Uterus (tissue), 3 donors: ENCODE measurements at regions not wholly inside any gene's neighbourhood (a gene's known extent, or its start where the extent isn't known, plus 50 kb on each side); places are given as distances from the start of the nearest gene placed in this dataset.

Experiments used
- DNase-seq, 2 donors: peaks; one replicate each; pipeline ENCODE4 v3.0.0-alpha.2; 2019 to 2020
- H3K27ac ChIP-seq, 2 donors: fragments of 200-600 bp; sonication (generic); 1 replicate in 1 of 2; 2 replicates in 1 of 2; pipeline ENCODE4 v1.5.1; 2016 to 2018
- H3K27me3 ChIP-seq, 2 donors: fragments of 200-600 bp; sonication (generic); one replicate each; pipeline ENCODE4 v1.5.1; 2018 to 2019; ENCODE audit warnings: control low read depth in 1 of 2
- H3K36me3 ChIP-seq, 2 donors: fragments of 200-600 bp; sonication (generic); one replicate each; pipeline ENCODE4 v1.5.1; 2019; ENCODE audit warnings: control low read depth in 1 of 2
- H3K4me1 ChIP-seq, 2 donors: fragments of 200-600 bp; sonication (generic); one replicate each; pipeline ENCODE4 v1.5.1; 2018 to 2019; ENCODE audit warnings: control low read depth in 1 of 2
- H3K4me3 ChIP-seq, 2 donors: fragments of 200-600 bp; sonication (generic); 1 replicate in 1 of 2; 2 replicates in 1 of 2; pipeline ENCODE4 v1.5.1; 2018 to 2019; ENCODE audit warnings: mild to moderate bottlenecking in 1 of 2
- H3K9me3 ChIP-seq, 2 donors: fragments of 200-600 bp; sonication (generic); one replicate each; pipeline ENCODE4 v1.5.1; 2019; ENCODE audit warnings: control low read depth in 1 of 2
- POLR2A ChIP-seq, 2 donors: fragments of 450-650 bp; IDR thresholded peaks; one replicate each; pipeline ENCODE4 v1.6.1; 2016; ENCODE audit warnings: antibody characterized with exemption in 2 of 2, mild to moderate bottlenecking in 1 of 2, moderate library complexity in 1 of 2
- intact Hi-C: fragments of 100-400 bp; cut with DNase I; formaldehyde crosslinking; loops from one replicate; pipeline ENCODE4 v1.15.1; 2023; ENCODE audit warnings: low total_unique reads
- TF ChIP-seq, protein P1 (sequence below), 4 experiments: fragments of 200-600 bp in 2 of 4; fragments of 450-650 bp in 2 of 4; sonication (generic) in 2 of 4; IDR thresholded peaks; one replicate each; pipeline ENCODE4 v1.5.1; 2016 to 2019; ENCODE audit warnings: antibody characterized with exemption in 4 of 4, mild to moderate bottlenecking in 2 of 4, moderate library complexity in 1 of 4
- donor health status: DM: yes; HTN: yes; CAD: no.

DNA sequence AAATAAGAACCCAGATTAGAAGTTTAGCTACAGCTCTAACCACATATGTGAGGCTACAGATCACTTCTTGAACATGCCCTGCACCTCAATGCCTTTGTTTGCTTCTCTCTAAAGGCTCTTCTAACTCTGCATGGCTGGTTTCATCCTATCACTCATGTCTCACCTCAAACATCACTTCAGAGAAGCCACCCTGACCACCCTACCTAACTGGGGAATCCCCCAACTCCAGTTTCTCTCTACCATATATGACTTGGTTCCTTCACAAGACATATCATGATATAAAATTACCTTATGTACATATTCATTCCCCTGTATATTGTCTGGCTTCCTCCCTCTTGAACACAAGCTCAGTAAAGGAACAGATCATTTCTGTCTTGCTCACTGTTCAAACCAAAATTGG is 250.2 kb upstream of the GRIP1 start:
- Histone ChIP-seq H3K36me3 (no peaks in the 10 kb centered on the region), H3K4me3 (no peak overlapping the region), H3K27ac (no peak overlapping the region), H3K4me1 (no peaks in the 10 kb centered on the region), H3K27me3 (no peaks in the 10 kb centered on the region), H3K9me3 (no peaks in the 10 kb centered on the region)
- intact Hi-C loops: no loop called here
- TF ChIP-seq POLR2A (IDR thresholded peaks at IDR 0.05): no peak
- TF ChIP-seq, protein P1, sequence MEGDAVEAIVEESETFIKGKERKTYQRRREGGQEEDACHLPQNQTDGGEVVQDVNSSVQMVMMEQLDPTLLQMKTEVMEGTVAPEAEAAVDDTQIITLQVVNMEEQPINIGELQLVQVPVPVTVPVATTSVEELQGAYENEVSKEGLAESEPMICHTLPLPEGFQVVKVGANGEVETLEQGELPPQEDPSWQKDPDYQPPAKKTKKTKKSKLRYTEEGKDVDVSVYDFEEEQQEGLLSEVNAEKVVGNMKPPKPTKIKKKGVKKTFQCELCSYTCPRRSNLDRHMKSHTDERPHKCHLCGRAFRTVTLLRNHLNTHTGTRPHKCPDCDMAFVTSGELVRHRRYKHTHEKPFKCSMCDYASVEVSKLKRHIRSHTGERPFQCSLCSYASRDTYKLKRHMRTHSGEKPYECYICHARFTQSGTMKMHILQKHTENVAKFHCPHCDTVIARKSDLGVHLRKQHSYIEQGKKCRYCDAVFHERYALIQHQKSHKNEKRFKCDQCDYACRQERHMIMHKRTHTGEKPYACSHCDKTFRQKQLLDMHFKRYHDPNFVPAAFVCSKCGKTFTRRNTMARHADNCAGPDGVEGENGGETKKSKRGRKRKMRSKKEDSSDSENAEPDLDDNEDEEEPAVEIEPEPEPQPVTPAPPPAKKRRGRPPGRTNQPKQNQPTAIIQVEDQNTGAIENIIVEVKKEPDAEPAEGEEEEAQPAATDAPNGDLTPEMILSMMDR (IDR thresholded peaks at IDR 0.05): no peak
- no peak for DNase-seq

DNA sequence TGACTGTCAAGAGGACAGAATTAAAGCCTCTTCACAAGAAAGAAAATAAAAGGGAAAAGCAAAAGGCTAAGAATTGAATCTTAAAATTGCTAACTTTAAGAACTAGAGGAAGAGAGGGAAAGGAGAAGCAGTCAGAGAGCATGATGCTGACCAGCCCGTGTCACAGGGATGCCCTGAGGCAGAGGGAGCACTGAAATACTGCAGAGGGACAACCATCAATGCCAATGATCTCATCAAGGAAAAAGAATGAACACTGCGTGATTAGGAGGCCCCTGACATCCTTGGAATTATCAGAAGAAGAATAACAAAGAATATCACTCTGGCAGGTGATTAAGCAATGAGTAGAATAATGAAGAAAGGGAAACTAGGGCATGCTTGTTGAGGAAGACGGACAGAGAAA is 252.2 kb upstream of the GRIP1 start:
- no peaks in the 10 kb centered on the region for H3K27me3 ChIP-seq
- intact Hi-C loops: no loop called here

DNA sequence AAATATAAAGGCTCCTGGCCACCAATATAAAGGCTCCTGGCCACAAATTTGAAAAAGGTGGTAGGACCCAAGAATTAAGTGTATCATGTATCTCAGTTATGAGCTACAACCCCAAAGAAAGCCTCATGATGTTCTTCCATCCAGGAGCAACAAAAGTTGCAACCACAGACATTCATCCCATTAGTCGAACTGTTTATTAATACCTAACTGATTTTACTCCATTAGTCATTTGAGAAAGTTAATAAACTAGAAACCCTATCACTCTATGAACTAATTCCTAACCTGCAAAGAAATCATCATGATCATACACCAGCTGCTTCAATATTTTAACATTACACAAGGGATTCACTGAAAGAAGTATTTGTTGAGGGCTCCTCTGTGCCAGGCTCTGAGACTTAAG is 253.2 kb upstream of the GRIP1 start:
- Histone ChIP-seq H3K4me3 (no peak overlapping the region), H3K9me3 (no peaks in the 10 kb centered on the region), H3K27me3 (no peaks in the 10 kb centered on the region), H3K36me3 (no peaks in the 10 kb centered on the region), H3K4me1 (no peaks in the 10 kb centered on the region), H3K27ac (no peak overlapping the region)
- intact Hi-C loops: no loop called here
- no peak for DNase-seq
- TF ChIP-seq POLR2A (IDR thresholded peaks at IDR 0.05): no peak

More for the DNA sequence above, 252.2 kb upstream of the GRIP1 start:
- no peaks in the 10 kb centered on the region for H3K4me1 ChIP-seq
- no peak overlapping the region for H3K27ac ChIP-seq
- H3K4me3 ChIP-seq: no peak overlapping the region
- no peaks in the 10 kb centered on the region for H3K9me3 ChIP-seq
- no peak for TF ChIP-seq POLR2A (IDR thresholded peaks at IDR 0.05)
- TF ChIP-seq, protein P1 (IDR thresholded peaks at IDR 0.05): no peak
- H3K36me3 ChIP-seq: no peaks in the 10 kb centered on the region
- no peak for DNase-seq

DNA sequence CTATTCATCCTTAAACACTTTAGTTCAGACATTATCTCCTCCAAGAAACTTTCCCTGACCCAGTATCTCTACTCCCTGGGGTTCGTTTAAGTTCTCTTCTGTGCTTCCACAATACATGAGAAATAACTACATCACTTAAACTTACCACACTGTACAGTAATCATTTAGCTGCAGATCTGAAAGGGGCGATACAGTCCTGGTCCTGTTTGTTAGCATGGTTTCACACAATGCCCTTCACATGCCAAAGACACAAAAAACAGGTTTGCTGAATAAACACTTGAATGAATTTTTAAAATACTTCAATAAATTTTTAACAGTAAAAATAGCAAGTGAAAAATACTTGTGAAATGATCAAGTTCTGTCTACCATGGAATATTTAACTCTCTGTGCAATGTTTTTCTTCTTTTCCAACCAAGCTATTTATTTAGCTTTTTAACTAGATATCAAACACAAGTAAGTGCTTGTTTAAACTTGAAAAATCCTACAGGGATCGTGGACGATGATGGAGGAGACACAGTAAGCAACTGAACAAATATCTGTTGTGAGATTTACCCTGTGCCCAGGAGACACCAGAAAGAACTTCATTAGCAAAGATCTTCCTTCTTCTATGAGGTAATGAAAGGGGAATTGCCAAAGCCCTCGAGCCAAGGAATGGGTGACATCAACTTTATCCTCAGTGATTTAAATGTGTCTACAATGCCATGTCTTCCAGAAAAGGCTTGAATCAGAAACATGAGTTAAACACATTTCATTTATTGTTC is 255.6 kb upstream of the GRIP1 start:
- Histone ChIP-seq H3K36me3 (no peaks in the 10 kb centered on the region), H3K27ac (no peak overlapping the region), H3K4me3 (no peak overlapping the region), H3K4me1 (no peaks in the 10 kb centered on the region), H3K27me3 (no peaks in the 10 kb centered on the region), H3K9me3 (no peaks in the 10 kb centered on the region)
- intact Hi-C loops: no loop called here
- no peak for DNase-seq
- TF ChIP-seq, protein P1 (IDR thresholded peaks at IDR 0.05): no peak
- TF ChIP-seq POLR2A (IDR thresholded peaks at IDR 0.05): no peak

DNA sequence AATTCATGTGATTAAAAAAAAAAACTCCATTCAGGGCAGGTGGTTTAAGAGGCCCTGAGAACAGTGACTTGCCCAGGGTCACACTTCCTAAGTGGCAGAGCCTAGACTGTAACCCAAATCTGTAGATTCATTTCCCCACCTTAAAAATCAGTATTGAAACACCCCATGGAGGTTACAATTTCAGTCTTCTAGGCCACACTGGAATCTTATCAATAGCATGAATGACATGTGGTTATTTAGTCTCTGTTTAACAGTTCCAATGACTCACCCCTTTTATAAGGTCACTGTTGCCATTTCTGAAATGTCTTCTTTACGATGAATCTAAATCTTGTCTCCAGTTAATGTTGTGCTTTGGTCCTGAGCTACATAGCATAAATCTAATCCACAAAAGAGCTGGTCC is 262.3 kb upstream of the GRIP1 start:
- H3K27me3 ChIP-seq: no peaks in the 10 kb centered on the region
- H3K27ac ChIP-seq: no peak overlapping the region
- H3K36me3 ChIP-seq: no peaks in the 10 kb centered on the region
- no peaks in the 10 kb centered on the region for H3K9me3 ChIP-seq
- intact Hi-C loops: no loop called here
- no peak for DNase-seq
- TF ChIP-seq, protein P1 (IDR thresholded peaks at IDR 0.05): no peak
- TF ChIP-seq POLR2A (IDR thresholded peaks at IDR 0.05): no peak
- H3K4me1 ChIP-seq: no peaks in the 10 kb centered on the region
- no peak overlapping the region for H3K4me3 ChIP-seq
